GM21786 (cell line): ENCODE measurements at regions not wholly inside any gene's neighbourhood (a gene's known extent, or its start where the extent isn't known, plus 50 kb on each side); places are given as distances from the start of the nearest gene placed in this dataset.

Source experiments
- ATAC-seq: cut with Tn5 transposase; IDR thresholded peaks from one replicate; pipeline ENCODE4 v1.9.1; 2021; ENCODE audit not compliant: unreplicated experiment

DNA sequence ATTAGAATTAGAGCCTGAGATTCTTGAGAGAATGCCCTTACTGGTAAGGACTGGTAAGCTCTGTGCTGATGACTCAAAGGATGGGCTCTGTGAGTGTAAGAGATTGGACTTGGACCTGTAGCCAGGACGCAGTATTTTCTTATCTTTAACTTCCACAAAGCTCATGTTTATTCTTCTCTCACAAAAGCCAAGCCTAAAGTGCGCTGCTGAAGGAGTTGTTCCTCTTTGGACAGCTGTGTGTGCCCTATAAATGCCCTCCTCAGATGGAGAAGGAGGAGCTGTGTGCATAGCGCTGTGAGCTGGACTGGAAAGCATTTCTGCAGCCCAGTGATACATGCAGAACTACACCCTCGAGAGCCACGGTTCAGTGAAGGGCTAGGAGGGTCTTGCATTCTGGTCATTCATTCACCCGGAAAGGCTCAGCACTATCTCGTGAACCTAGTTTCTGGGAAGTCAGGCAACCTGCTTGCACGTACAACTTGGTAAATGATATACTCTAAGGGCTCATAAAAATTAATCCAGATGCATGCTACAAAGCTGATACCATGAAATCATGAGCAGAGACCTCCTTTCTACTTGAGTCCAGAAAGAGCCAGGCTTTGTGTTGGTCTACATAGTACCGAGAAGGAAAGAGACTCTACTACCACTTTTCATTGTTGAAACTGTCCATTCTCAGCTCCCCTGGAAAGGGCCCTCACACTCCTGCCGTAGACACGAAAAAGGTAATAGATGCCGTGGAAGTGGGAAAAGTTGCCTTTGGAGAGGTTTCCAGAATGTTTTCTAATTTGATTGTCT lies 103.0 kb upstream of the TBL1XR1 start:
- ATAC-seq: peak; percentile 85

DNA sequence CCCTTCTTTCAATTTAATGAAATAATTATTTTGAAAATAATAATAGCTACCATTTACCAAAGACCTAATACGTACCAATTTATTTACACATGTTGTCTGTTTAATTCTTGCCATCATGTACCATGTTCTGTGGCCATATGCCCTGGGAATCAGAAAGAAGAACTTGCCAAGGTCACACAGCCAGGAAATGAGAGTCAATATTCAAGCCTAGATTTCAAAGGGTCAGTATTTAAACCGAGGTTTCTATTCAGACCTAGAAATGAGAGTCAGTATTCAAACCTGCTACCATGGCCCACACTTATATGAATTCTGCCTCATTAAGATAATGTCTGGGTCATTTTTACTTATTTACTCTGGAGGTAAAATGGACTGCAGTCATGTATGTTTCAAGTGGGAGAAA lies 103.6 kb upstream of the TBL1XR1 start:
- peak; percentile 41 for ATAC-seq

DNA sequence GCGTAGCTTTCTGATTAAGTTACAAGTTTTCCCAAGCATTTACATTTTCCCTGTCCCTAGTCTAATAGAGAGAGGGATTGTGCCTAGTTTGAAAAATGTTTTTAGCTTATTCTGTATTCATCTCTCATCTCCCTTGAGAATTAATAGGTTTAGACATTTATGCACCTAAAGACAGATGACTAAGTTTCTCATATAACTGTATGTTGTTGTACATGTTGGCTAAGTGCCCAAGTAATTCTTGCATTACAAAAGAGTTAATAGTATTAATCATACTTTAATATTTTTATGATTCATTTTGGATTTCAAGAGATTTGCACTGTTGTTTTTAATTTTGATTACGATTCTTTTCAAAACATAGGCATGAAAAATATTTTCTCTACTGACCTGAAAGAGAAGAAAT lies 109.0 kb upstream of the TBL1XR1 start:
- no peak for ATAC-seq

DNA sequence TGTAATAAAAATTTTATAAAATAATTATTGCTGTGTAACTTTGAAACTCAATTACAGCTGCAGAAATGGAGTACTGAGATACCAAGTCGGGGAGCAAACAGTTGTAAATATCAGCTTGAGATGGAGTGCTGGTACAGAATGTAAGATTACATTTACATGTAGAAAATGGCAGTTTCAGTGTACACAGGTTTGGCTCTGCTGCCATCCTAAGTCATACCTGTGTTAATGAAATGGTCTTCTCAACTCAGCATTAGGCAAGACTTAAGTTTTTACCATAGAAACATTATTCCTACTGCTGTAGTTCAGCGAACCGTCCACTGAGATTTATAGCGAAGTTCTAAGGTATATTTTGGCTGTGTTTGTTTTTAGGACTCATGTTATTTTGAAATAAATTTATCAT lies 110.1 kb upstream of the TBL1XR1 start:
- no peak for ATAC-seq

DNA sequence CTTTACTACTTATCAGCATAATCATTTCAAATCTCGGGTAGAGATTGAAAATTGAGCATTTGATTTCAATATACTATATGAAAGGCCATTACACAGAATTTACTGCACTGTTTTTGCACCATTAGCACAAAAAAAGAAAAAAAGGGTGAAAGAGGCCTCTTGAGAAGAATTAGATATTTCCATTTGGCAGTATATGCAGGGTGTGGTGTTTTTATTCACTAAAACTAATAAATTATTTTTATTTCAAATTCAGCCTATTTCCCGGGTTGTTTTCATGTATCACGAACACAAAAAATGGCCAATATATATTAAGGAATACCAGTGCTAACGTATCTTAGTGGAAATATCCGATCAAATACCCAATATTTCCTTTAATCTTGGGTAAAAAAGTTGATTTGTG lies 110.5 kb upstream of the TBL1XR1 start:
- no peak for ATAC-seq

DNA sequence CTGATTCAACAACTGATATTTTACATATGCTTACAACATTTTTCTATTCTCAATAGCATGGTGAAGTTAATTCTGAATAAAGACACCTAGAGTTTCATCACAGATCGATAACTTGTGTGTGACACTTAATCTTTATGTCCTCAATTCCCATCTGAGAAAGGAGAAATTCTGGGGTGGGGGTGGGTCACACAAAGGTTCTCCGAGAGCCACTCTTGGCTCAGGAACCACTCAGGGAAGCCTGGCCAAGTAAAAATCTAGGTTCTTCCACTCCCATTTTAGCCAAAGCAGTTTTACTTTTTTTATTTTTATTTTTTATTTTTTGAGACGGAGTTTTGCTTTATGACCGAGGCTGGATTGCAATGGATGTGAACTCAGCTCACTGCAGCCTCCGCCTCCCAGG lies 111.0 kb upstream of the TBL1XR1 start:
- no peak for ATAC-seq

DNA sequence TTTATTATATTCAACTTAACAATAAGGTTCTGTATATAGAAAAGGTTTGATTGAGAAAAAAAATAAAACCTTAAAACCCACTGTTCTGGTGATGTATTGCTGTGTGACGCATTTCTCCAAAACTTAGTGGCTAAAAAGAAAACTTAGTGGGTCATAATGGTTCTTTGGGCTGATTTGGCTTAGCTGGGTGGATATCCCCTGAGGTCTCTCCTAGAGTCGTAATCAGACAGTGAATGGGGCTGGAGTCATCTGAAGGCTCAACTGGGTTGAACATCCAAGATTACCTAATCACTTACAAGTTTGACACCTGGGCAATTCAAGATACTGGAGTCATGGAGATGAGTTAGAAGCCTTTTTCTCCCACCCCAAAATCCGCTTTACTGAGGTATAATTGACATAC lies 111.6 kb upstream of the TBL1XR1 start:
- ATAC-seq: no peak

DNA sequence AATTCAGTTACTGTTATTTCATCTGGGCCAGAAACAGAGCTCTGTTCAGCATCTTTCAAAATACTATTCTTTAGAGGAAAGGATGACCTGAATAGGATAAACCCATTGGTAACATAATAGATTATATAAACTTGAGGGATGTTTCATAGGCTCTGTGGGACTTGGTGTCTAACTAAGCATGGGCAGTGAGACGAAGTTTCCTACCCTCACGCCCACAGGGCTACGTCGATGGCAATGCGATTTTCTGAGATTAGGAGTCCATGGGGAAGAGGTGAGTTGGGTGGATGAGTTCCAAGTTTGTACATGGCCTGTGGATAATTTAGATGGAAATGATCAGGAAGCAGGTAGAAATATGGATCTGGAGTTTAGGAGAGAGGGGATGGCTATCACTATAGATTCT lies 115.2 kb upstream of the TBL1XR1 start:
- no peak for ATAC-seq

DNA sequence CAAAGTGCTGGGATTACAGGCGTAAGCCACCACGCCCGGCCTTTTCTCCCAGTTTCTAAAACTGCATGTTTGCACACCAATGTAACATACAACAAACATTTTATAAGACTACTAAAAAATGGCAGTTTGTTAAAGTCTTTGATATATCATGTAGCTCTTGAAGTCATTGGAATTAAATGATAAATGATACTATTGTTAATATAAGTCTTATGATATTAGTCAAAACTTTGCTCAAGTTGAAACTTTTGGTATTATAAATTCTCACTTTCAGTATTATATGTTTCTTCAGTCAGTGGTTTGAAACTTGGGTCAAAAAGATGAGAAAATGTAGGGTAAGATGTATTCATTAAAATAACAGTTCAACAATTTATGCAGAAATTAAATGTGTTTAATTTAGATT lies 117.6 kb upstream of the TBL1XR1 start:
- peak; percentile 54 for ATAC-seq

DNA sequence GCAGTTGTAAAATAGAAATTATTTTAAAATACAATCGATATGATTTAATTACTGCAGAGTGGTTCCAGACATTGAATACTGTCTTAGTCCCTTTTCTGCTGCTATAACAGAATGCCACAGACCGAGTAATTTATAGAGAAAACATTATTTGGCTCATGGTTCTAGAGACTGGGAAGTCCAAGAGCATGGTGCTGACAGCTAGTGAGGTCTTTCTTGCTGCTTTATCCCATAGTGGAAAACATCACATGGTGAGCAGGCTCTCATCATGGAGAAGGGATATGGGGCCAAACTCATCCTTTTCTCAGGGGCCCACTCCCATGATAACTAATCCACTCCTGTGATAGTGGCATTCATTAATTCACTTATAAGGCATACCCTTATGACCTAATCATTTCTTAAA lies 120.0 kb upstream of the TBL1XR1 start:
- no peak for ATAC-seq

DNA sequence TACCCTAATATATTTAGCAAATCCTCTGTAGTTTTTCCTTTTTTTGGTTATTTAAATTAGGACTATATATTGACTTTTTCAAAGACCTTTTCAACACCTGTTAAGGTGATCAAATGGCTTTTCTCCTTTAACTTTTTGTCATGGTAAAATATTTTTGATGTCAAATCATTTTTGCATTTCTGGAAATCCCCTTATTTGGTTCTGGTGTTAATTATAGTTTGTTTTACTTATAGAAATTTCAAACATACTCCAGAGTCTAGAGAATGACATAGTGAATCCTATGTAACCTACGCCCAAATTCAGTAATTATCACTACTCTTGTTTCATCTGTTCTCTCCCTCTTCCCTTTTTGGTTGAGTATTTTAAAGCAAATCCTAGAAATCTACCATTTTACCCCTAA lies 121.3 kb upstream of the TBL1XR1 start:
- ATAC-seq: no peak

DNA sequence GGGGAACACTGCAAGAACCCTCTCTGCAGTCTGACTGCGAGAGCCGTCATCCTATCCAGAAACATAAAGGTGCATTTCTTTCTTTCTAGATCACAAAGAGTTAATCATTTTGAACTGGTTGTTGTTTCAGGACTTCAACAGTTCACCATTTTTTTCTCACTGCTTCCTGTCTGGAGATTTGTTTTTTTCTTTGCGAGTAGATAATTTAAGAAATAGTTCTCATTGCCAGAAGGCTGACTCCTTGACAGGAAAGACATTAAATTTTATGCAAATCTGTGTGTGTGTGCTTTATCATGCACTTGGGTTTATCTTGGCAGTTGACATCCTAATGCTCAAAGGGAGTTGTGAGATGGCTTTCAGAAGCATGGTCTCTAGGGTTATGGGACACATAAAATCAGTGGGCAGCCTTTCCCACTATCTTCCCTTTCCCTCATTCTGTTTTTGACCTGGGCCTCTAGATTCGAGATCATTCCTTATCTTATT lies 123.5 kb upstream of the TBL1XR1 start:
- peak; percentile 52 for ATAC-seq

DNA sequence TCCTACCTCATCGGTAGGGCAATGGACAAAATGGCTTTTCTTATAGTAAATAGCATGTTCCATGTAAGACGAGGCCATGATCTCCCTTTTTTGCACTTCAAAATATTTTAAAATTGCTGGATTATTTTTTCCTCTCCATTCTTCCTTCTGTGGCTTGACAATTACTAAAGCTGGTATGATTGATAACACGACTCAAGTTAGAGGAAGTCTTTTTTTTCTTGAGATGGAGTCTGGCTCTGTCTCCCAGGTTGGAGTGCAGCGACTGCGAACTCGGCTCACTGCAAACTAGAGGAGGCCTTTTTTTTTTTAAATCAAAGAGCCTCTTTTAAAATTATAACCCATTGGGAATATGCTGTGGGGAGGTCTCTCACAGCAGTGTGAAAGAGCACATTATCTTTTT lies 124.5 kb upstream of the TBL1XR1 start:
- no peak for ATAC-seq

DNA sequence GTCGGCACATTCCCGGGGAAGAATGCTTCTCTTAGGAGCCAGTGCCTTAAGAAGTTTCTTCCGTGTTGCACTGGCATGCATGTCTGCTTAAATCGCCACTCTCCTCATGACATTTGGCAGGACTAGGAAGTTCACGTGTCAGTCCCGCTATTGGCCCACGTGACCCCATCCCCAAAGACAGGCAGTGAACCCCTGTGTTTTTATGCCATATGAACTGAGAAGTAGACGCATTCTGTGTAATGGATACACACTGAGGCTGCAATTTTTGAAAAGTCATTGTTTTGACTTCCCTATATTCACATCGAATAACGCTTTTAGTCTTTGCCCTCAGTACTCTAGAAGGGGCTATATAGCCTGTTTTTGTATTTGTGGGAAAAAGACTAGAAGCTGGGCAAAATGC lies 125.6 kb upstream of the TBL1XR1 start:
- no peak for ATAC-seq

DNA sequence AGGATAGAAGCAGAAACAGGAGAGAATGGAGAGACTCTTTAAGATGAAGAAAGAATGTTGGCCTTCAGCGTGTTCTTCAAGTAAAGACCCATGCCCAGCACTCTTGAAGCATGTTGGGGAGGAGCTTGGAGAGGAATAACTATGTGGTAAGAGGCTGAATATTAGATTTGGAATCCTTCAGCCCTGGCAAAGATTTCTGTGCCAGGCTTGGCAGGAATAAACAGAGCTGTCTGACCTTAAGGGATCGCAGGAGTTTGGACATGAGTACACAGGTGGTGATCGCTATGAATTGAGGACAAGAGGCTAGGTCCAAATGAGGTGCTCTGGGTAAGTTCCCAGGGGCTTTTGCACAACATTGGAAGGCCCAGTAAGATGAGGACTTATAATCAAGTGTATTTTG lies 132.6 kb upstream of the TBL1XR1 start:
- no peak for ATAC-seq

DNA sequence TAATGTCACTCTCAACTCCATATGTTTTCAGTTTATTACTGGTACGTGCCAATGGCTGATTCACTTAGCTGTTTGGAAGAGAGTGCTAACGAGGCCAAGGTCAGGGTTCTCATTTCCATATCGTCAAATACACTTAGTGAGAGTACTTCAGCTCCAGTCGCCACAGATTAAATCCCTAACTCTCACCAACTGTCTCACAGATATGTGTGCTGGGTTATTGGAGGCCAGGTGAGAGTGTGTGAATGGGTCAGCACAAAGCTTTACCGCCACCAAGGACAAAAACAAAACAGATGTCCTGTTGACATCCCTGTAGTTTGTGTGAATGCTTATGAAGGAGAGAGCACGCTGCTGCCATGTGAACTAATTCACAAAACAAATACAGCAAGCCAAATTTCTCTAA lies 133.5 kb upstream of the TBL1XR1 start:
- ATAC-seq: no peak

DNA sequence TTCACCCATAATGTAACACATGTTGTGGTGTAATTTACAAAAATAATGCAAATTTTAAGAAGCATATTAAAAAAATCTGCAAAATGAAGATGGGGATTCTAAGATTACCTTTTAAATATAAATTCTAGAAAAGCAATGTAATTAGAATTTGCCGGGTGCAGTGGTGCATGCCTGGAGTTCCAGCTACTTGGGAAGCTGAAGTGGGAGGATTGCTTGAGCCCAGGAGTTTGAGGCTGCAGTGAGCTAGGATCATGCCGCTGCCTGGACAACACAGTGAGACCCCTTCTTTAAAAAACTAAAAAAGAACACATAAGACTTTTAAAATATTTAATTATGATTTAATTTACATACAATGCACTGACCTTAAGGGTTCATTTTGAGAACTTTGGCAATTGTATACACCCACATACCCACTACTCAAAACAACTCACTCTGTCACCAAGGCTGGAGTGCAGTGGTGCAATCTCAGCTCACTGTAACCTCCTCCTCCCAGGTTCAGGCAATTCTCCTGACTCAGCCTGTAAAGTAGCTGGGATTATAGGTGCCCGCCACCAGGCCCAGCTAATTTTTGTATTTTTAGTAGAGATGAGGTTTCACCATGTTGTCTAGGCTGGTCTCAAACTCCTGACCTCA lies 134.0 kb upstream of the TBL1XR1 start:
- no peak for ATAC-seq

DNA sequence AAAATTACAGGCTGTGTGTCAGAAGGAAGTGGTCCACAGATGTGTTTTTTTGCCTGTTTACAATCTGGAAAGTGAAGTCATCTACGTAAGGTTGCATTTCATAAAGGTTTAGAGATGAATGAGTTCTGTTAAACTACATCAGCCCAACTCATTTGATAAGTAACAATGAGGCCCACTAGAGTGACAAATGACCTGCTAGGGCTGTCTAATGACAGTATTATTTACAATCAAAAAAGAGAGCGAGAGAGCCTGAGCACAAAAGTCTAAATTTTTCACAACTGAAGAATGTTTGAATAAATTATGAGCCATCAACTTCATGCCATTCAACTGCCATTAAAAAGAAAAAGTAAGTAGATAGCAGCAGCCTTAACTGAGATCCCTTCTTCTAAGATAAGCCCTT lies 135.7 kb upstream of the TBL1XR1 start:
- ATAC-seq: no peak

DNA sequence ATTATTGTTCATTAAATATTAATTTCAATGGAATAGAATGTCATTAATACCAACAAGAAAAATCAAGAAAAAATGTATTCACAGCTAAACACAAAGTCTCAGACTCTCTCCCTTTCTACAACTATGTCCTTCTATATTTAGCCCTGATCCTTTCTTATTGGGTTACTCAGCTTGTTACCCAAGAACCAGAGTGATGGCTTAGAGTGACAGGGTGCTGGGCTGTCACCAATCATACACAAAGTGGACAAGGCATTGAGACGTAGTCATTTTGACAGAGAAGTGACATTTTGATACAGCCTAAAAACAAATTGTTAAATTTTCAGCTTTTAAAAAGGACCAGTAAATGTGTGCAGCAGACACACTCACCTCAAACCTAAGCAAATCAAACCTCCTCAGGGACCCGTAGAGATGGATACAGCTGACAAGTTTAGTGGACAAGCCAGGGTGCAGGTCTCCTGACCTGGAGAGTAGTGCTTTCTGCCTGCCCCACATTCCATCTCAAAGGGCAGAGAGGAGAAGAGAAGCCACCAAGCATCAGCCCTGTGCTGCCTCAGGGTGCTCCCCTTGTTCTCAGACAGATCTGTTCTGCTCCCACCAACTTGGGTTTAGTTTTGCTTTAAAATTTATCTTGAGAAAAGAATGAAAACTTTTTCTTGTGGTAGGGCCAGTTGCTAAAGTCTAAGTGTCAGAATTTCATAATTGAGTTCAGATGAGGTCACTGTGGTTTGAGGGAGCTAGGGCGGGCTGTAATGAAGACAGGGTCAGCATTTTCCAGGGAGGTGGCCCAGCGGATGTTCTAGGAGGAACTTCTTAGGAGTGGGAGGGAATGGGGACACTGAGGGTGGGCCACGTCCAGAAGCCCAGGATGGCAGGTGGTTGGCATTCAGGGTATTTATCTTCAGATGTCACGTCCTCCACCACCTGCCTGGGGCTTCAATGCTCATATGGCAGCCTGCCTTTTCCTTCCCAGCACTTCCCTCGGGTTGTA lies 136.5 kb upstream of the TBL1XR1 start:
- ATAC-seq: no peak

DNA sequence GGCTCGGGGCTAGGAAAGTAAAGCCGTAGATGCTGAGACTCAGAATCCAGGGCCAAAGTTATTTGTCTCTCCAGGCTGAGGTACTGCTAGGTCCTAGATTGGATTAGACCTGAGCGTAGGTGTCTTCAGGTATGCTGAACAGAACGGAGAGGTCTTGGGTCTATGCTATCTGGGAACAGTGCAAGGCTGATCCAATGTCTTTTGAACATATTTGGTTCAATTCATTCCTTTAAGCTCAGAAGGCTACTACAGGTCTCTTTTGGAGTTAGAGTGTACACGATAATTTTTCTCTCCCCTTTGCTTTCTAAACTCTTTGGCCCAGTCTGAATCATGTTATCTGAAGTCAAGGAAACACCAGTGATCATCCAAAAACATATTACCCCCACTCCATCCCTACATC lies 137.5 kb upstream of the TBL1XR1 start:
- ATAC-seq: no peak

DNA sequence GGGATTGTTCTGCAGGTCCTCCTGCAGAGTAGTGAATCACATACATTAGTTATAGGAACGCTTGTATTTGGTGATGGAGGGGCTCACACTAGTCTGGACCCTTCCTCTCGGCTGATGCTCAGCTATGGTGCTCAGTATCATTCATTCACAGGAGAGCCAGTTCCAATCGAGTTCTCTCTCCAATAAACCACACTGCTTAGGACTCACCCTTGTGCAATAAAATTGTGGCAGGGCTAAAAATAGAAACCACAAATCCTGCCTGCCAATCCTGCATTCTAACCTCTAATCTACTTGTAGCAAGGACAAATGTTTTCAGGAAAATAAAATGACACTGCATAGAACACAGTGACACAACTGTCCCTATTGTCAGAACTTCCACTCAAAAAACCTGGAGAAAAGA lies 138.4 kb upstream of the TBL1XR1 start:
- ATAC-seq: no peak
